Keratinocyte (primary cell): ENCODE measurements at regions not wholly inside any gene's neighbourhood (a gene's known extent, or its start where the extent isn't known, plus 50 kb on each side); places are given as distances from the start of the nearest gene placed in this dataset.

Source experiments
- CTCF ChIP-seq, 3 experiments: IDR thresholded peaks in 1 of 3; conservative IDR thresholded peaks in 1 of 3; optimal IDR thresholded peaks in 1 of 3; 2 replicates in 2 of 3; 3 replicates in 1 of 3; pipeline versions ENCODE3 to v1.5.1; 2011; ENCODE audit warnings: low read length in 3 of 3, mild to moderate bottlenecking in 3 of 3, moderate library complexity in 2 of 3, control low read depth in 1 of 3, inconsistent platforms in 1 of 3; ENCODE audit not compliant: insufficient read depth in 2 of 3; ENCODE audit errors: extremely low read depth in 1 of 3
- EZH2 ChIP-seq: IDR thresholded peaks from one replicate; pipeline ENCODE4 v1.6.1; 2012; ENCODE audit warnings: inconsistent platforms, mild to moderate bottlenecking, low read length, moderate library complexity

GRCh38 chr11:123306531-123306930 lies 111.5 kb upstream of the CLMP start:
- no peak for TF ChIP-seq CTCF (optimal IDR thresholded peaks at IDR 0.05 in 1 of 3, IDR thresholded peaks at IDR 0.05 in 1 of 3, conservative IDR thresholded peaks at IDR 0.05 in 1 of 3; ENCODE audit: extremely low read depth in 1 of 3, insufficient read depth in 2 of 3, low read length in 3 of 3)
- TF ChIP-seq EZH2: no peak
